Thyroid gland (tissue), 4 donors: ENCODE measurements at regions not wholly inside any gene's neighbourhood (a gene's known extent, or its start where the extent isn't known, plus 50 kb on each side); places are given as distances from the start of the nearest gene placed in this dataset.

Experiments
- POLR2A ChIP-seq, 2 donors: fragments of 450-650 bp; IDR thresholded peaks; one replicate each; pipeline ENCODE4 v1.6.1; 2017; ENCODE audit warnings: antibody characterized with exemption in 2 of 2, mild to moderate bottlenecking in 2 of 2, moderate library complexity in 1 of 2
- TF ChIP-seq, protein P1 (sequence below), 6 experiments: fragments of 200-600 bp in 3 of 6; fragments of 450-650 bp in 3 of 6; sonication (generic) in 3 of 6; IDR thresholded peaks; one replicate each; pipeline ENCODE4 v1.5.1; 2016 to 2019; ENCODE audit warnings: antibody characterized with exemption in 6 of 6, mild to moderate bottlenecking in 2 of 6, inconsistent platforms in 1 of 6, moderate library complexity in 1 of 6

DNA sequence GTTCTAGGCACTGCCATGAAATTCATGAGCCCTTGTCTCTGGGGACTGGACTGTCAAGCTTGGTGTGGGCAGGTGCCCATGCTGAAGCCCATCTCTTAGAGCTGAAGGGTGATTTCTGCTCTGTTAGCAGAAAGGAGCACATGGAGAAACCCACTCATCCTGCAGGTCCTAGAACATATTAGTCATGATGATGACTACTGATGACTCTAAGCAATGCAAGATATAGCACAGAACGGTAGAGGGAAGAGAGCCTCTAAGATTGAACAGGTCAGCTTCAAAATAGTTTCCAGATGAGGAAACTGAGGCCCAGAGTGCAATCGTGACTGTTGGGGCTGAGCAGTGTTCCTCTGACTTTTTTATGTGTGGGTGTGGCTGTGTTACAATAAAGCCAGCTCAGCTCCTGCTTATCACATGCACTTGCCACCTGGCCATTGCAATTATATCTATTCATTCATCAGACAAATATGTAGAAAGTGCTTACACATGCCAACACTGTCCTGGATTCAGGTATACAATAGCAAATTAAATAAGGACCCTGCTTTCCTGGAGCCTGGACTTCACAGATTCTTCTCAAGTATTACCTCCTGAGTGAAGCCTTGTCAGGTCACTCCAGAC is 140.2 kb upstream of the BRINP1 start:
- TF ChIP-seq, protein P1, sequence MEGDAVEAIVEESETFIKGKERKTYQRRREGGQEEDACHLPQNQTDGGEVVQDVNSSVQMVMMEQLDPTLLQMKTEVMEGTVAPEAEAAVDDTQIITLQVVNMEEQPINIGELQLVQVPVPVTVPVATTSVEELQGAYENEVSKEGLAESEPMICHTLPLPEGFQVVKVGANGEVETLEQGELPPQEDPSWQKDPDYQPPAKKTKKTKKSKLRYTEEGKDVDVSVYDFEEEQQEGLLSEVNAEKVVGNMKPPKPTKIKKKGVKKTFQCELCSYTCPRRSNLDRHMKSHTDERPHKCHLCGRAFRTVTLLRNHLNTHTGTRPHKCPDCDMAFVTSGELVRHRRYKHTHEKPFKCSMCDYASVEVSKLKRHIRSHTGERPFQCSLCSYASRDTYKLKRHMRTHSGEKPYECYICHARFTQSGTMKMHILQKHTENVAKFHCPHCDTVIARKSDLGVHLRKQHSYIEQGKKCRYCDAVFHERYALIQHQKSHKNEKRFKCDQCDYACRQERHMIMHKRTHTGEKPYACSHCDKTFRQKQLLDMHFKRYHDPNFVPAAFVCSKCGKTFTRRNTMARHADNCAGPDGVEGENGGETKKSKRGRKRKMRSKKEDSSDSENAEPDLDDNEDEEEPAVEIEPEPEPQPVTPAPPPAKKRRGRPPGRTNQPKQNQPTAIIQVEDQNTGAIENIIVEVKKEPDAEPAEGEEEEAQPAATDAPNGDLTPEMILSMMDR (IDR thresholded peaks at IDR 0.05): no peak
- TF ChIP-seq POLR2A (IDR thresholded peaks at IDR 0.05): no peak
